ENCODE measurements at regions not wholly inside any gene's neighbourhood (a gene's known extent, or its start where the extent isn't known, plus 50 kb on each side); places are given as distances from the start of the nearest gene placed in this dataset.

DNA sequence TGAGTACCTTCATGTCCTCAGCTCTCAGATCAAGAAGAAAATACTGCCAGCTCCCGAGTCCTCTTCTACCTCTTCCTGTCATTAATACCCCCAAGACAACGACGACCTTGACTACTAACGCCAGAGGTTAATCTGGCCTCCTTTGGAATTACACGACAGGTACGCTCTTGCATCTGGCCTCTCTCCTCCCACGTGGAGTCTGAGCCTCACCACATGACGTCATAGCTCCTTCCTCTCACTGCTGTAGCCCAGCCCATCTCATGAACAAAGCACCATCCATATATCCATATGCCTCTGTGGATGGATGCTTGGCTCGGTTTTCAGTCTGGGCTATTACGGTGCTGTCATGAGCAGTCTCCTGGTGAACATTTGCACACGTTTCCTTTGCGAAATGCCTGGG, 110.2 kb upstream of the TNRC6C start:
- TF ChIP-seq, protein P1, sequence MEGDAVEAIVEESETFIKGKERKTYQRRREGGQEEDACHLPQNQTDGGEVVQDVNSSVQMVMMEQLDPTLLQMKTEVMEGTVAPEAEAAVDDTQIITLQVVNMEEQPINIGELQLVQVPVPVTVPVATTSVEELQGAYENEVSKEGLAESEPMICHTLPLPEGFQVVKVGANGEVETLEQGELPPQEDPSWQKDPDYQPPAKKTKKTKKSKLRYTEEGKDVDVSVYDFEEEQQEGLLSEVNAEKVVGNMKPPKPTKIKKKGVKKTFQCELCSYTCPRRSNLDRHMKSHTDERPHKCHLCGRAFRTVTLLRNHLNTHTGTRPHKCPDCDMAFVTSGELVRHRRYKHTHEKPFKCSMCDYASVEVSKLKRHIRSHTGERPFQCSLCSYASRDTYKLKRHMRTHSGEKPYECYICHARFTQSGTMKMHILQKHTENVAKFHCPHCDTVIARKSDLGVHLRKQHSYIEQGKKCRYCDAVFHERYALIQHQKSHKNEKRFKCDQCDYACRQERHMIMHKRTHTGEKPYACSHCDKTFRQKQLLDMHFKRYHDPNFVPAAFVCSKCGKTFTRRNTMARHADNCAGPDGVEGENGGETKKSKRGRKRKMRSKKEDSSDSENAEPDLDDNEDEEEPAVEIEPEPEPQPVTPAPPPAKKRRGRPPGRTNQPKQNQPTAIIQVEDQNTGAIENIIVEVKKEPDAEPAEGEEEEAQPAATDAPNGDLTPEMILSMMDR (IDR thresholded peaks at IDR 0.05): no peak
- TF ChIP-seq POLR2A (IDR thresholded peaks at IDR 0.05) (no peak), POLR2AphosphoS5 (IDR thresholded peaks at IDR 0.05) (no peak), EP300 (IDR thresholded peaks at IDR 0.05; ENCODE audit: low read depth) (no peak)

Data from transverse colon (tissue), 4 donors.